ENCODE measurements at regions not wholly inside any gene's neighbourhood (a gene's known extent, or its start where the extent isn't known, plus 50 kb on each side); places are given as distances from the start of the nearest gene placed in this dataset.

- no peak for DNase-seq
These were observed 121.2 kb upstream of the PTGFR start for GRCh38 chr1:78369546-78369945.

DNA sequence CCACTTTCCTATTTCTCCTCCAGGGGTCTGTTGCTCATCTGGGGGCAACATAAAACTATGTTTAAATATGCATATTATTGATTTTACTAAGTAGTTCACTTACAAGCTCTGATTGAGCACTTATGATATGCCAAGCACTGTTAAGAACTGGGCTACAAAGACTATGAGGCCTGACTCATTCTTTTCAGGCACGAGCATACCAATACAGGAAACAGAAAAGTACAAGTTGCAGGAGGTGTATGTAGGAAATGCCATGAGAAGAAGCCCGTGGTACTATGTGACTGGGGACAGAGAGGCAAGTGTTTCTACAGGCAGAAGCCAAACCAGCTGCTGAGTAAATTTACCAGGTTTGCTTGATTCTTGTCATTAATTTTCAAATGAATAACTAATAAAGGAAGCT, 120.4 kb upstream of the PTGFR start:
- DNase-seq, result no peak

DNA sequence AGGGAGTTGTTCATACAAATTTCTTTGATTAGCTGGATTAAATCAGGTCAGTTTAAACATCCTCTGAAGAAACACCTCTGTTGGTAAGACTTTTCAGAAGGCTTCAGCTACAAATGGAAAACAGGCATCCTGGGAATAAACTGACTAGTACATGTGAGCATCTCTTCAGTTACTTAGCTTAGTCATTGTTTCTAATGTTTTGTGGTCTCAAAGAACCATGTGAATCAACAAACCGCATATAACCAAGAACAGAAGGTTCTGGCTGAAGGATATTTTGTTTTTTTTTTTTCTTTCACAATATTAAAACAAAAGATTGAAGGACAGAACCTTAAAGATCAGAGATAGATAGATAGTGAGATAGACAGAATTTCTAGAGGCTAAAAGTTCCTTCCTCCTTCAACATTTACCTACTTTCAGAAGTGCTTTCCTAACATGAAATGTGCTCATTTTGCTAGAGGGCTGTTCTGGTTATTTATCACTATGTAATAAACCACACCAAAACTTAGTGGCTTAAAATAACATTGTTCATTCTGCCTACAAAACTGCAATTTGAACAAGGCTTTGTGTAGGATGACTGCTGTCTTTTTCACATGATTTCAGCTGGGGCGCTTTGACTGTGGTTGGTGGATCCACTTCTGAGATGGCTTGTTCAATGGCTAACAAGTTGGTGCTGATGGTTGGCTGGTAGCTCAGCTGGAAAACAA, 119.8 kb upstream of the PTGFR start:
- DNase-seq, result no peak

- no peak for DNase-seq
These were observed 117.1 kb upstream of the PTGFR start for GRCh38 chr1:78373676-78374075.

- no peak for DNase-seq
These were observed 114.8 kb upstream of the PTGFR start for GRCh38 chr1:78375996-78376395.

- no peak for DNase-seq
These were observed 113.3 kb upstream of the PTGFR start for GRCh38 chr1:78377356-78377928.

- DNase-seq, result no peak
These were observed 106.9 kb upstream of the PTGFR start for GRCh38 chr1:78383923-78384322.

DNA sequence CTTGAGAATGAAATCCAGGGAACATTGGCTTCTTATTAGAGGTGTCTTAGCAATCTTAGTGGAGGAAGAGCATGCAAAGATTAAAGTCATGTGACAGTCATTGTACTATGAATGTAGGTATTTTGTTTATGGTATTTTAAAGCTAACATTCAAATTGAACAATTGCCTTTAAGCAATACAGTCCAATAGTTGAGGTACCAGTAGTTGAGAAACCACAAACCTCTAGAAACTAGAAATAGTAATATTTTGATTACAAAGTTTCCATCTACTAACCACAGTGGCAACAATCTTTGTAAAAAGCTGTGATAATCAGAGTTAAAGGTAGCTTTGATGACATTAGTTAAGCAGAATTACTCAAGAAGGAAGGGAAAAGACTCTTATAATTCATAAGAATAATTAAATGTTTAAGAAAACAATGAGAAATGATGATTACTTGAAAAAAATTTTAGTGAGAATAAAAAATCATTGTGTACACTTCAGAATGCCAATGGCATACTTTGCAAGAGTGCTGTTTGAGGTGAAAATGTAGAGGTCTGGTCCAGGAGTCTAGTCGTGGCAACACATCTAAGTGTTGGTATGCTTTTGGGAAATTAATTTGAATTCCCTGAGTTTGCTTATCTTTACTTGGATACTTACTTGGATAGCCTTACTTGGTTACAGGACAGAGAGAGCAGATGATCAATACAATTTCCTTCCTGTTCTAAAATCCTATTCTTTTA, 104.9 kb upstream of the PTGFR start:
- no peak for DNase-seq

DNA sequence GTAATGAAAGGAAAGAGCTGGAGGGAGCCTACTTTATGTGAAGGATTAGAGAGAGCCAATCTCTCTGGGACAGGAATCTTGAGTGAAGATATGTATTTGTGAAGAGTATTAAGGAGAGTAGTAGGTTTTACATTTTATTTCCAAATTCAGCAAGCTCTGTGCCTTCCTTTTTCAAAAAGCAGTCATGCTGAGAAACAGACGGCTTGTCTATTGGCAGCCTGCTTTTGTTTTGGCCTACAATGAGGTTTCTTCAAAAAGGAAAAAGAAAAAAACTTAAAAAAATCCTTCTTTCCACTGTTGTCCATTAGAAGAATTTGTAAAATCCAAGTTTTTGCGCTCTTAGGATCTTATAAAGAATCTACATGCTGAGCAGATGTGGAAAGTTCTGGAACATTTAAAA, 103.6 kb upstream of the PTGFR start:
- DNase-seq, result no peak

DNA sequence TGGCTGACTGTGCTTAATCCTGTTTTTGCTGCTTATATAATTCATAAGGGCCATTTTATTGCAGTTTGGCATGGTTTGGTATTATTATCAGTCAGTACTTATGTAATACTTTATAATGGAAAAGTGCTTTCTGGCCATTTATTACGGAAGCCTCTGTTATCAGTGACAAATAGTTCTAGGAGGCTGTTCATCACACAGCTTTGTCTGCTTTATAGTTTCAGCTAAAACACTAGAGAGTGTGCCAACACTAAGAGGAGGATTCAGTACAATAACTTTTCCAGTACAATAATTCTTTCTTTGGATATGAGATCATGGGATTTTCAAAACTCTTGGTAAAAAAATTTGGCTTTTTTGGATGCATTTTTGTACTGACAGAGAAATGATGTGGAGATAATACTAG, 102.9 kb upstream of the PTGFR start:
- no peak for DNase-seq

DNA sequence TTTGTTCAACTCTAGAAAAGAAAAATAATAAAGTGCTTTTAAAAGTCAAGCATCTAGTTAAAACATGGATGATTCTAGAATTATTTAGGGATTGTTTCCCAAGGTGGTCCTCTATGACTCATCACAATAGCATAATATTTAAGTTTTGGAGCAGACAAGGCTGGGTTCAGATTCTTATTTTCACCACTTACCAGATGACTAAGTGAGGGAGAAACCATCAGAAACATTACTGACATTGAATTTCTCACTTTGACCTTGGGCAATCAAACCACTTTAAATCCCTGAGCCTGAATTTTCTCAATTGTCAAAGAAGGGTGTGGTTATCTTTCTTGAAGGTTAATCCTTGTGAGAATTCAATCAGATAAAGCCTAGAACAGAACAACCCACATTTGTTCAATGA, 102.5 kb upstream of the PTGFR start:
- no peak for DNase-seq

DNA sequence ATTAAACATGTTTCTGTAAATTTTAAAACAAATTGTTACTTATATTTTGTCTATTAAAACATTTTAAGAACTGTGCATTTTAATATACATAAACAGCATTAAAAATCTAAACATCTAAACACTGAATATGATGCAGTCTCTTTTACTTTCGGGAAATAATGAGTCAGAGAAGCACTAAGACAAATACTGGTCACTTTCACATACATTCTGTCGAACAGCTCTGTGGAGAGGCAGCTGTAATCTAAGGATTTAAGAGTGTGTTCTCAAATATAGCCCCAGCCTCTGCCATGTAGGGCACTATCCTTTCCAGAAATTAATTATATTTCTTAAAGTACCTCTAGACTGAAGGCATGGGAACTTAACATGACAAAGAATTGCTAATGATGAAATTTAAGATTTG, 89.6 kb upstream of the PTGFR start:
- DNase-seq, result no peak

DNA sequence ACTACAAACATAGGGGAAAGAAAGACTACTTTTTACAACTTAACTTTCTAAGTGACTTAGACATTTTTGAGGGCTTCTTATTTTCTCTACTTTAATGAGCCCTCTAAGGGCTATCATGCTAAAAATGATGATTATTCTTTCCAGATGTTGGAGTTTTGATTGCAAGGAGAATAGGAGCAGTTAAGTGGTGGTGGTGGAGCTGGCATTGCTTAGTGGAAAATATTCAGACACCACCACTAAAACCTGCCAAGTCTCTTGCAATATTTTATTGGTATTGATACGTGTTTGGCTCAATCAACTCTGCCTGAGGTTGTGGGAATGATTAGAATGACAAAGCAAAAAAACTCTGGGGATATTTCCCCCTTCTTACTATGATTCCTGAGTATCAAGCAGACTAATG, 82.6 kb upstream of the PTGFR start:
- no peak for DNase-seq

GRCh38 chr1:78408810-78409209, 82.0 kb upstream of the PTGFR start:
- DNase-seq, result no peak

DNA sequence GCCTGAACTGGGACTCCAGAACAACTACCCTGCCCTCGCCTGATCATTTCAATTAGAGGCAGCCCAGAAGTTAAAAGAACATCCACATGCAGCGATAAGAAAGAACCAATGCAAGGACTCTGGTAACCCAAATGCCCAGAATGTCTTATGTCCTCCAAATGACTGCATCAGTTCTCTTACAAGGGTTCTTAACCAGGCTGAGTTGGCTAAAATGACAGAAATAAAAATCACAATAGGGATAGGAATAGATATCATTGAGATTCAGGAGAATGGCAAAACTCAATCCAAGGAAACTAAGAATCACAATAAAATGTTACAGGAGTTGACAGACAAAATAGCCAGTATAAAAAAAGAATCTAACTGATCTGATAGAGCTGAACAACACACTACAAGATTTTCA, 80.1 kb upstream of the PTGFR start:
- no peak for DNase-seq

DNA sequence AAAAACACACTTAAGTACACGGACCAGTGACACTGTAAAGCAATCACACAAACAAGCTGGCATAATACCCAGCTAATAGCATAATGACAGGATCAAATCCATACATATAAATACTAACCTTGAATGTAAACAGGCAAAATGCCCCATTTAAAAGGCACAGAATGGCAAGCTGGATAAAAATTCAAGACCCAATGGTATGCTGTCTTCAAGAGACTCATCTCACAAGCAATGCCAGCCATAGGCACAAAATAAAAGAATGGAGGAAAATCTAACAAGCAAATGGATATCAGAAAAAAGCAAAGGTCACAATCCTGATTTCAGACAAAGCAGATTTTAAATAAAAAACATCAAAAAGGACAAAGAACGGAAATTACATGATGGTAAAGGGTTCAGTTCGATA, 79.1 kb upstream of the PTGFR start:
- DNase-seq, result no peak

DNA sequence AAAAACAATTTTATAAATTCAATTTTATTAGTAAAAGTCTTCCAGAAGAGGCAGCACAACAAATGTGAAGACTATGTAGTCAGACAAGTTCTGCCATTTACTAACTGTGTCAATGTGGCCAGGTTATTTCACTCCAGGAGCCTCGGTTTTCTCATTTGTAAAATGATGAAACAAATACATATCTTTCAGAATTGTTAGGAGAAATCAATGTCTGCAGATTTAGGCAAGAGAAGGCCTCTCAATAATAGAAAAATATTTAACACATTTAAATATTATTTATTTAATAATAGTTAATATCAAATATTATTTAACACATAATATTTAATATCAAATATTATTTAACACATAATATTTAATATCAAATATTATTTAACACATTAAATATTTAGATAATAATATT, 75.6 kb upstream of the PTGFR start:
- DNase-seq, result no peak

- no peak for DNase-seq
These were observed 71.5 kb upstream of the PTGFR start for GRCh38 chr1:78419309-78419708.

DNA sequence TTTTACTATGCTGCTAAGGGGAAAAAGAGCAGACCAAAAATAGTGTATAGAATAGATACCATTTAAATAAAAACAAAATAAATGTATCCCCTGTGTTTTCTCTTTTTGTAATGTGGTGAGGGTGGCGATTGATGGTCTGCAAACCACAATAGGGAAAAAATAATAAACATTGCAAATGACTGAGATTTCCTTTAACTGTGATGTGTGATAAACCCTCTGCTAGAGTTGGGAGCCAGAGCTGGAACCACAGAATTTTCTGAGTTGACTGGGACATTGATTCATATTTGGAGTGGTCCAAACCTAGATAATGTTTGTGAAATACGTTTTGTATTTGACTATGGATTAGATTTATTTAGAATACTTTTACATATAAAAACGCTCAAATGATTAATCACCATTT, 70.6 kb upstream of the PTGFR start:
- DNase-seq, result no peak

- DNase-seq, result no peak
These were observed 70.1 kb upstream of the PTGFR start for GRCh38 chr1:78420688-78421087.

DNA sequence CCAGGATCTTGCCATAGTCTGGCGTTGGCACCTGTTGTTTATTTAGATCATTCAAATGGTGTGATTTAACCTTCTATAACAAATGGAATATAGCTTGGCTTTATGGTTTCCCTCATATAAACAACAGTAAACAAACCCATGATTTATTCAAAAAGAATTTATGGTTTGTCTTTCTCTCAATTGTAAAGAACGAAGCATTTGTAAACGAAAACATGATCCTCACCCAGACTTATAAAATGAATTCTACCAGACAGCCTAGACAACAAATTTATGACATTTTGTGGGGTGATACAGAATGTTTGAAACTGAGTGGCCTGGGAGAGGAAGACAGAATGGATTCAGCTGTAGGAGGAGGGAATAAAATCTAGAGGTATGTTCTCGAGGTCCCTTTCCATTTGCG, 66.1 kb upstream of the PTGFR start:
- DNase-seq, result no peak

- DNase-seq, result no peak
These were observed 64.4 kb upstream of the PTGFR start for GRCh38 chr1:78426408-78426807.

DNA sequence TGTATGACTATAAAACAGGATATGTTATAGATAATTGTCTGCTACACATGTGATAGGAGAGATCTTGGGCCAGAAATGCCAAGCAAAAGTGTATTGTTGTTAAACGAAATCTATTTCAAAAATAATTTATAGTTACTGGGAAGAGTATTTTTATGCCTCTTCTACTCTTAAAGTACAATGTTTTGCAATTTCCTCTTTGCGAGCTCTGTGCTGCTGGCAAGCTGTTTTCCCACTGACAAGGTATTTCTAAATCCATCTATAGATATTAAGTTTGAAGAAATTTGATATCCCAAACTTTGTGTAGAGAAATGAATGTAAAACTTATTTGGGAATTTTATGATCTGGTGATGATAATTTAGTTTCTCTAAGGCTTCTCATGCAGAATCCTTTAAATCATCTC, 63.3 kb upstream of the PTGFR start:
- no peak for DNase-seq

- DNase-seq, result no peak
These were observed 58.8 kb upstream of the PTGFR start for GRCh38 chr1:78432016-78432415.

DNA sequence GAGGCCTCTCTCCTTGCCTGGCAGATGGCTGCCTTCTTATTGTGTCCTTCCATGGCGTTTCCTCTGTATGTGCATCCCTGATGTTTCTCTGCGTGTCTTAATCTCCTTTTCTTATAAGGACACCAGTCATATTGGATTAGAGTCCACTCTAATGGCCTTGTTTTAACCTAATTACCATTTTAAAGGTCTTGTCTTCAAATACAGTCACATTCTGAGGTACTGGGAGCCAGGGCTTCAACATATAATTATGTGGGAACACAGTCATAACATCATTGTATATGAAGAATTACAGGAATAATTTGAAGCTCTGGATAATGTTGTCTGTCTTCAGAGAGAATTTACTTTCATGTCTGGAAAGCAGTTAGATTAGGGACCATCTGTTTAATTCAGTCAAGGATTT, 56.4 kb upstream of the PTGFR start:
- no peak for DNase-seq

Measured in NCI-H1105 (cell line).